LNCAP (cell line): ENCODE measurements at regions not wholly inside any gene's neighbourhood (a gene's known extent, or its start where the extent isn't known, plus 50 kb on each side); places are given as distances from the start of the nearest gene placed in this dataset.

Source experiments
- TF ChIP-seq, protein P1 (sequence below): fragments of 450-650 bp; IDR thresholded peaks from 2 replicates; pipeline ENCODE4 v1.5.1; 2017; ENCODE audit warnings: mild to moderate bottlenecking

DNA sequence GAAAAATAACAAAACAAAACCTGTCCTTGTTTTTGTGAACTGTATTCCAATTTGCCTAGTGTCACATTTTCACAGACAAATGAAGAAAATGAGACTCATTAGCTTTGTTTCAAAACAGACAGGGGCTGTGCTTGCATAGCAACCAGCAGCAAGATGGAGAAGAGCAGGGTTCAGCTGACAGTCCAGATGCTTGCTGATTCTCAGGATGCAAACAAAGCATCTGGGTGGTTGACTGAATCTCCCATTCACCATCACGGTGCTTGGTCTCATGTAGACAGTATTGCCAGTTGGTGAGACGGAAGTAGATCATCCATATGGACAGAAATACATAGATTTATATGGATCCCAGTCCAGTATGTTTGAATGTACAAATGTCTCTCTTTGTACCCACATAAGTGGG lies 326.8 kb downstream of the CCDC85A start:
- TF ChIP-seq, protein P1, sequence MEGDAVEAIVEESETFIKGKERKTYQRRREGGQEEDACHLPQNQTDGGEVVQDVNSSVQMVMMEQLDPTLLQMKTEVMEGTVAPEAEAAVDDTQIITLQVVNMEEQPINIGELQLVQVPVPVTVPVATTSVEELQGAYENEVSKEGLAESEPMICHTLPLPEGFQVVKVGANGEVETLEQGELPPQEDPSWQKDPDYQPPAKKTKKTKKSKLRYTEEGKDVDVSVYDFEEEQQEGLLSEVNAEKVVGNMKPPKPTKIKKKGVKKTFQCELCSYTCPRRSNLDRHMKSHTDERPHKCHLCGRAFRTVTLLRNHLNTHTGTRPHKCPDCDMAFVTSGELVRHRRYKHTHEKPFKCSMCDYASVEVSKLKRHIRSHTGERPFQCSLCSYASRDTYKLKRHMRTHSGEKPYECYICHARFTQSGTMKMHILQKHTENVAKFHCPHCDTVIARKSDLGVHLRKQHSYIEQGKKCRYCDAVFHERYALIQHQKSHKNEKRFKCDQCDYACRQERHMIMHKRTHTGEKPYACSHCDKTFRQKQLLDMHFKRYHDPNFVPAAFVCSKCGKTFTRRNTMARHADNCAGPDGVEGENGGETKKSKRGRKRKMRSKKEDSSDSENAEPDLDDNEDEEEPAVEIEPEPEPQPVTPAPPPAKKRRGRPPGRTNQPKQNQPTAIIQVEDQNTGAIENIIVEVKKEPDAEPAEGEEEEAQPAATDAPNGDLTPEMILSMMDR = no peak

DNA sequence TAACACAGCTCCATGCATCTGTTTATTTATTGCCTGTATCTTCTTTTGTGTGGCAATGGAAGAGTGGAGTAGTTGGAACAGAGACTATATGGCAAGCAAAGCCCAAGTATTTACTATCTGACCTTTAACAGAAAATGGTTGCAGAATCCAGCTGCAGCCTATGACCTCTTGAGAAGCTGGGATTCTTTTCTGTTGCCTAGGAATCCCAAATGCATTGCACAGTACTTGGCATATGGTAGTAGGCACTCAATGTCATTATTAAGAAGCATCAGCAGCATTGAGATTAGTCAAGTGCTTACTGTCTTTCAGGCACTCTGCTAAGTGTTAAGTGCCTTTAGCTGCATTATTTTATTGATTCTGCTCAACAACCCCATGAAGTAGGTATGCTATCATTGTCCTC lies 331.6 kb downstream of the CCDC85A start:
- TF ChIP-seq, protein P1 = no peak

DNA sequence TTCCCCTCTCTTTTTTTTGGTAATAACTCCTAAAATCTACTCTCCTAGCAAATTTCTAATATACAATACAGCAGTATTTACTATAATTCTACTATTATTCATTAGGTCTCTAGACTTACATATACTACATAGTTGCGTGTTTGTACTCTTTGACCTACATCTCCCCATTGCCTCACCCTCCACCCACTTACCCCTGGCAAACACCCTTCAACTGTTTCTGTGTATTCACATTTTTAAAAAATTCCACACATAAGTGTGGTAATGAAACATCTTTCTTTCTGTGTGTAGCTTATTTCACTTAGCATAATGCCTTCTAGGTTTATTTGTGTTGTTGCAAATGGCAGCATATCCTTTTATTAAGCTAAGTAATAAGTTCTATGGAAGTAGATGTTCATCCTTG lies 336.0 kb downstream of the CCDC85A start:
- TF ChIP-seq, protein P1 = no peak

DNA sequence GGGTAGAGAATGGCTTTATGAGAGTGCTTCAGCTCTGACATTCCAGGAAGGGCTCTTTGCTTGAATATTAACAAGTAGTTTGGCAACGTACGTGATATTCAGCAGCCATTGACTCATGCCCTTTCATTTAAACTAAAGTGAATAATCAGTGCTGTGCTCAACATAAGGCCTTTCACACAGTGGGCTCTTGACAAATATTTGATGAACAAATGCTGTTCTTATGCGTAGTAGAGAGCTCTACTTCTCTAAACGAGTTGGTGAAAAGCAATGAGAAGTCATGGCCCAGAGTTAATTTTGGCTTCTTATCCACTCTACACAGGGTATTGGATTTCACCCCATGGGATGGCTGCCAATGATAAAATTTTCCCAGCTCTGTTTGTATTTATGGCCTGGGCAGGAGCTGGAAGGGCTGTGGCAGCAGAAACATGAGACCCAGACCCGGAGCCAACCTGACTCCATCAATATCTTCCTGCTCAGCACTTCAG lies 338.9 kb downstream of the CCDC85A start:
- TF ChIP-seq, protein P1 = no peak

DNA sequence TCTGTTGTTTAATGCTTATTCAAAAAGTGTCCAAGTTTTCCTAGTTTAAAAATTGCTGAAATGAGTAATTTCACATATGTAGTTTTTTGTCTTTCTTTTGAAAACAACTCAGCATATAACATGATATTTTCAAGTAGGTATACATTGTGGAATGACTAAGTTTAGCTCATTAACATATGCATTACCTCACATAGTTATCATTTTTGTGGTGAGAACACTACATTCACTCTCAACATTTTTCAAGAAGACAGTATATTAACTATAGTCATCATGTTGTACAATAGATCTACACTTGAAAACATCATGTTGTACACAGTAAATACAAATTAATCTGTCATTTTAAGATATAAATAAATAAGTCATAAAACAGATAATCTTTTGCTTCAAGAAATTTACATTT lies 340.0 kb downstream of the CCDC85A start:
- TF ChIP-seq, protein P1 = no peak

DNA sequence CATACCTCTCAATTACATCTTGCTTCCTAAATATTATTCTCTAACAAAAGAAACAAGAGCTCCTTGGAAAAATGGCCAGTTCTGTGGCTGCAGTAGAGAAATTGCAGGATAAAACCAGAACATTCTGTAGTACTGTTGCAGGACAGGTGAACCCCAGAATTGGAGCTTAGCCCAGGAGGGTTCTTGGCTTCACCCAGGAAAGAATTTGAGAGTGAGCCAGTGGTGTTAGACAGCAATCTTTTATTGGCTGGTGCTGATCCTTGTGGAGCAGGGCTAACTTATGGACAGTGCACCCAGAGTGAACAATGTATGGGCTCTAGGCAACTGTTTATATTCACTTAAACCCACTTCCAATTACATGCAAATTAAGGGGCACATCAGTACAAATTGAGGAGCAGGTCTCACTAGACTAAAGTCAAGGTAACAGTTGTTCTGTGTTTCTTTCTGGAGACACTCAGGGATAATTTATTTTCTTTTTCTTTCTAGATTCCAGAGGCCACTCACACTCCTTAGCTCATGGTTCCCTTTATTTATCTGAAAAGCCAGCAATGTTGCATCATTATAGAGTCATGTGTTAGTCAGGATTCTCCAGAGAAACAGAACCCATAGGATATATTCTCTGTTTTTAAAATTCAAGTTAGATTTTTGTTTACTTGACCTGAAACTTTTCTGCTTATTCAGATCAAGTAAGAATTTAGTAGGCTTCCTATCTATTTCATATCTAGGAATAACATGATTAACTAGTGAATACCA lies 348.1 kb downstream of the CCDC85A start:
- TF ChIP-seq, protein P1 = no peak

DNA sequence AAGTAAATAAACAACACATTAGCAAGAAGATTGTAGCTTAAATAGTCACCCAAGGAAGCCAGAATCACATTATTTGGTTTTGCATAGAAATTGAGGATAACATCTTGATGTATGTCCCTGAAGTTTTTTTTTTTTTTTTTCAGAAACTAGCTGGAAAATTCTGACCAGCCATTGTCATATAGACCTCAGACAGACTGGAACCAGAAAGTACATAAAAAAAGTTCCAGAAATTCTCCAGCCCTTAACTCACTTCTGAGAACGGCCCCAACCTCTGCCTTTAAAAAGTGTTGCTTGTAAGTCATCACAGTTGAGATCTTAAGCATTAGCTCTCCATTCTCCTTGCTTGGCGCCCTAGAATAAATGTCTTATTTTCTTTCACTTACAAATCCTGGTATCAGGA lies 350.5 kb downstream of the CCDC85A start:
- TF ChIP-seq, protein P1 = no peak

DNA sequence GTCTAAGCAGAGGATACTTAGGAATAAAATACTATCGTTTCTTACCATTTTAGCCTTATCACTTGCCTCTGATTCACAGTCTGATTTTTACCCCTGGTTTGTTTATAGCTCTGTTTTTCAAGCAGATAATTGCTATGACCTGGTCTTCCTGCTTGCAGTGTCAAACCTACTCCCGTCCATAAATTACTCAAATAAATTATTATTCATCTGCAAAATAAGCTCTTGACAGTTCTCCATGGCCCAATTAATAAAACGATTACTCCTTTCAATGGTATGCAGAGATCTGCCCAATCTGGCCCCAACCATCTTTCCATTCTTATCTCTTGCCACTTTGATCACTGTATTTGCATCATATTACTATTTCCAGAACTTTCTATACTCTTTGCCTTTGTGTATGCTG lies 354.0 kb downstream of the CCDC85A start:
- TF ChIP-seq, protein P1 = no peak
